OCI-LY1 (cell line): ENCODE measurements at regions not wholly inside any gene's neighbourhood (a gene's known extent, or its start where the extent isn't known, plus 50 kb on each side); places are given as distances from the start of the nearest gene placed in this dataset.

ENCODE experiments used
- EZH2 ChIP-seq: fragments of 200-600 bp; sonication (generic), shearing (Covaris generic); IDR thresholded peaks from 2 replicates; pipeline ENCODE4 v1.8.0; 2017; ENCODE audit warnings: borderline replicate concordance, mixed run types, mild to moderate bottlenecking, antibody characterized with exemption, low read length, moderate library complexity, mixed read lengths
- TF ChIP-seq, protein P1 (sequence below): fragments of 200-600 bp; sonication (generic), shearing (Covaris generic); IDR thresholded peaks from 2 replicates; pipeline ENCODE4 v1.5.1; 2017; ENCODE audit warnings: mild to moderate bottlenecking, antibody characterized with exemption, low read length, moderate library complexity, mixed read lengths

DNA sequence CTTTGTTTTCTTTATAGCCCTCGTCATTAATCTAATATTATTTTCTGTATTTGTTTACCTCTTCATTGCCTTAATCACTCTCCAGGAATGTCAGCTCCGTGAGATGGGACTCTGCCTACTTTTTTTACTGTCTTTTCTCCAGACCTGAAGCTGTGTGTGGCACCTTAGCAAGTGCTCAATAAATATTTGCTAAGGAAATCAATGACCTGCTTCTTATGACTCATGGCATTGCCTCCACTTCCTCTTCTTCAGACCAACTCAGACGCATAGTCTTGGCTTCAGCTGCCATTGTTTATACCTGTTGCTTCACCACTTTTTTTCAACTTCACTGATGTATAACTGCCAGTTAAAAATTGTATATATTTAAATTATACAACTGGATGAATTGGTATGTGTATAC is 218.5 kb upstream of the CMC1 start:
- TF ChIP-seq, protein P1, sequence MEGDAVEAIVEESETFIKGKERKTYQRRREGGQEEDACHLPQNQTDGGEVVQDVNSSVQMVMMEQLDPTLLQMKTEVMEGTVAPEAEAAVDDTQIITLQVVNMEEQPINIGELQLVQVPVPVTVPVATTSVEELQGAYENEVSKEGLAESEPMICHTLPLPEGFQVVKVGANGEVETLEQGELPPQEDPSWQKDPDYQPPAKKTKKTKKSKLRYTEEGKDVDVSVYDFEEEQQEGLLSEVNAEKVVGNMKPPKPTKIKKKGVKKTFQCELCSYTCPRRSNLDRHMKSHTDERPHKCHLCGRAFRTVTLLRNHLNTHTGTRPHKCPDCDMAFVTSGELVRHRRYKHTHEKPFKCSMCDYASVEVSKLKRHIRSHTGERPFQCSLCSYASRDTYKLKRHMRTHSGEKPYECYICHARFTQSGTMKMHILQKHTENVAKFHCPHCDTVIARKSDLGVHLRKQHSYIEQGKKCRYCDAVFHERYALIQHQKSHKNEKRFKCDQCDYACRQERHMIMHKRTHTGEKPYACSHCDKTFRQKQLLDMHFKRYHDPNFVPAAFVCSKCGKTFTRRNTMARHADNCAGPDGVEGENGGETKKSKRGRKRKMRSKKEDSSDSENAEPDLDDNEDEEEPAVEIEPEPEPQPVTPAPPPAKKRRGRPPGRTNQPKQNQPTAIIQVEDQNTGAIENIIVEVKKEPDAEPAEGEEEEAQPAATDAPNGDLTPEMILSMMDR, result no peak
- no peak for TF ChIP-seq EZH2
